Endodermal cell (in vitro differentiated cells): ENCODE measurements at regions not wholly inside any gene's neighbourhood (a gene's known extent, or its start where the extent isn't known, plus 50 kb on each side); places are given as distances from the start of the nearest gene placed in this dataset.

Experiments
- DNase-seq: peaks from one replicate; pipeline ENCODE4 v3.0.0-alpha.2; 2017
- H3K27ac ChIP-seq: 2 replicates; pipeline ENCODE4 v1.5.1; 2013; ENCODE audit warnings: mild to moderate bottlenecking, low read depth, low read length, moderate library complexity
- H3K27me3 ChIP-seq: 2 replicates; pipeline ENCODE4 v1.6.1; 2013; ENCODE audit warnings: mild to moderate bottlenecking, low read length, moderate library complexity; ENCODE audit not compliant: insufficient read depth, control insufficient read depth, poor library complexity, severe bottlenecking
- H3K36me3 ChIP-seq: 2 replicates; pipeline ENCODE4 v1.7.0; 2013; ENCODE audit warnings: mild to moderate bottlenecking, low read length, moderate library complexity; ENCODE audit not compliant: control insufficient read depth, insufficient read depth
- H3K4me1 ChIP-seq: one replicate; pipeline ENCODE4 v1.7.0; 2013; ENCODE audit warnings: low read length; ENCODE audit not compliant: control insufficient read depth, insufficient read depth
- H3K4me3 ChIP-seq: 2 replicates; pipeline ENCODE4 v1.5.1; 2013; ENCODE audit warnings: mild to moderate bottlenecking, low read length, moderate library complexity
- H3K9ac ChIP-seq: 2 replicates; pipeline ENCODE4 v1.6.1; 2013; ENCODE audit warnings: mild to moderate bottlenecking, low read length, moderate library complexity; ENCODE audit not compliant: poor library complexity, severe bottlenecking; ENCODE audit errors: extremely low read depth
- H3K9me3 ChIP-seq: 2 replicates; pipeline ENCODE4 v1.6.1; 2013; ENCODE audit warnings: mild to moderate bottlenecking, low read length, moderate library complexity; ENCODE audit not compliant: control insufficient read depth
- H3K27ac Mint-ChIP-seq: 2 replicates; pipeline ENCODE4 v1.8.0; 2020; ENCODE audit warnings: mixed read lengths
- H3K27me3 Mint-ChIP-seq: 2 replicates; pipeline ENCODE4 v1.8.0; 2021; ENCODE audit warnings: mild to moderate bottlenecking, mixed read lengths; ENCODE audit not compliant: insufficient read depth
- H3K36me3 Mint-ChIP-seq: 2 replicates; pipeline ENCODE4 v1.8.0; 2020; ENCODE audit warnings: low read depth, mixed read lengths
- H3K4me1 Mint-ChIP-seq: 2 replicates; pipeline ENCODE4 v1.8.0; 2020; ENCODE audit warnings: mixed read lengths
- H3K4me3 Mint-ChIP-seq: 2 replicates; pipeline ENCODE4 v1.8.0; 2020; ENCODE audit warnings: mild to moderate bottlenecking, moderate library complexity, mixed read lengths
- H3K9me3 Mint-ChIP-seq: 2 replicates; pipeline ENCODE4 v1.8.0; 2020; ENCODE audit warnings: mild to moderate bottlenecking, mixed read lengths
- CTCF ChIP-seq: fragments of 200-600 bp; sonication (generic); conservative IDR thresholded peaks from 2 replicates; pipeline ENCODE4 v1.5.0; 2021; ENCODE audit warnings: antibody characterized with exemption, mild to moderate bottlenecking
- WGBS, 2 experiments: methylation state at CpG; one replicate each; pipeline versions ENCODE4 v1.1.5 to v1.1.7; 2013; ENCODE audit warnings: missing lambda C conversion rate in 2 of 2, mixed read lengths in 1 of 2; ENCODE audit not compliant: insufficient coverage in 1 of 2, insufficient read length in 1 of 2; 5-methylcytosine and 5-hydroxymethylcytosine counted together

DNA sequence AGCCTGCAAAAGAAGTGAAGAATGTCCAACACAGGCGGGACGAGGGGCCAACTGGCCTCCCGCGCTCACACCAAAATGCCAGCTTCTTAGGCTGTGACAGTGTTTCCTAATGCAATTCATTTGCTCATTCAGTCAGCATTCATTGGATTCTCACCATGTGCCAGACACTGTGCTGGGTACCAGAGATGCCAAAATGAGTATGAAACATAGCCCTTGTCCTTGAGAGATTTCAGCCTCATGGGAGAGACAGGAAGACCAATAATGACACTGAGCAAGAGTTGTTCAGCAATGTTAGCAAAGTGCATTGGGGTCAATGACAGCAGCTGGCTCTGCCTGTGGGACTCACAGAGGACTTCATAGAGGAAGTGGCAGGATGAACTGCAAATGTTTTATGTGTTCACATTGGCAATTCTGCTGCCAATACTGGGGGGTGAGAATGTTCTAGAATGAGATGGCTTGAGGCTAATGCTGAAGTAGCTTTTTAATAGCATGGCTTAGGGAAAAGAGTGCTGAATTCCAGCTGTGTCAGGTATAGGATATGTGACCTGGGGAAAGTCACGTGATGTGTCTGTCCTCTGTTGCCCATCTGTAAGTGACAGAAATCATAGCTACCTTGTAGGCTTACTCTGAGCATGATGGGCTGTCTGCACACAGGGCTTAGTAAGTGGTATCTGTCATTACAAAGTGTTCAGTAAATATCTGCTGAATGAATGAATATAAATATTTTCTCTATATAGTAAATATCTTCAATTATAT is 58.3 kb upstream of the KIF26B start:
- no peaks in the 10 kb centered on the region for H3K36me3 Mint-ChIP-seq
- Histone ChIP-seq H3K36me3 (no peaks in the 10 kb centered on the region), H3K9me3 (no peaks in the 10 kb centered on the region), H3K9ac (no peak overlapping the region), H3K4me1 (peaks cover 29% of the 10 kb centered on the region), H3K4me3 (no peak overlapping the region), H3K27me3 (no peaks in the 10 kb centered on the region), H3K27ac (no peak overlapping the region)
- no peak for TF ChIP-seq CTCF
- WGBS, 2 experiments, result 87 to 94% methylated on average over 5 of the region's 5 CpGs
- DNase-seq, result no peak
- no peak overlapping the region for H3K4me3 Mint-ChIP-seq
- no peaks in the 10 kb centered on the region for H3K9me3 Mint-ChIP-seq
- H3K4me1 Mint-ChIP-seq, result peaks cover 37% of the 10 kb centered on the region
- no peaks in the 10 kb centered on the region for H3K27me3 Mint-ChIP-seq
- no peak overlapping the region for H3K27ac Mint-ChIP-seq

- peaks cover 33% of the 10 kb centered on the region for H3K4me1 ChIP-seq
- H3K9ac ChIP-seq, result no peak overlapping the region
- H3K27me3 ChIP-seq, result no peaks in the 10 kb centered on the region
- no peaks in the 10 kb centered on the region for H3K27me3 Mint-ChIP-seq
- H3K9me3 ChIP-seq, result no peaks in the 10 kb centered on the region
- WGBS, 2 experiments, result 69 to 100% methylated on average over 1 of the region's 1 CpG
- no peak overlapping the region for H3K4me3 ChIP-seq
- H3K36me3 Mint-ChIP-seq, result no peaks in the 10 kb centered on the region
- H3K4me1 Mint-ChIP-seq, result peaks cover 37% of the 10 kb centered on the region
- no peaks in the 10 kb centered on the region for H3K36me3 ChIP-seq
- H3K27ac Mint-ChIP-seq, result no peak overlapping the region
- DNase-seq, result no peak
- no peak for TF ChIP-seq CTCF
- no peak overlapping the region for H3K4me3 Mint-ChIP-seq
- no peak overlapping the region for H3K27ac ChIP-seq
- no peaks in the 10 kb centered on the region for H3K9me3 Mint-ChIP-seq
Measured at GRCh38 chr1:245095903-245096302, 58.9 kb upstream of the KIF26B start.

GRCh38 chr1:245094954-245095353 is 59.8 kb upstream of the KIF26B start:
- no peaks in the 10 kb centered on the region for H3K27me3 ChIP-seq
- Mint-ChIP-seq H3K4me1 (peaks cover 37% of the 10 kb centered on the region), H3K27ac (peak overlapping the region; percentile 14), H3K36me3 (no peaks in the 10 kb centered on the region), H3K4me3 (no peak overlapping the region), H3K9me3 (no peaks in the 10 kb centered on the region), H3K27me3 (no peaks in the 10 kb centered on the region)
- TF ChIP-seq CTCF, result no peak
- H3K9ac ChIP-seq, result no peak overlapping the region
- no peaks in the 10 kb centered on the region for H3K36me3 ChIP-seq
- DNase-seq, result no peak
- peaks cover 33% of the 10 kb centered on the region for H3K4me1 ChIP-seq
- H3K9me3 ChIP-seq, result no peaks in the 10 kb centered on the region
- H3K27ac ChIP-seq, result no peak overlapping the region
- peak overlapping the region; percentile 52 for H3K4me3 ChIP-seq
- WGBS, 2 experiments, result 89 to 96% methylated on average over 3 to 4 of the region's 5 CpGs
